ENCODE measurements at regions not wholly inside any gene's neighbourhood (a gene's known extent, or its start where the extent isn't known, plus 50 kb on each side); places are given as distances from the start of the nearest gene placed in this dataset.

- TF ChIP-seq RAD21 (CRISPR knock-in tag; IDR thresholded peaks at IDR 0.05) (no peak), ZNF143 (CRISPR knock-in tag; IDR thresholded peaks at IDR 0.05) (no peak)
Measured at GRCh38 chr14:103225476-103225875, 102.2 kb downstream of the TNFAIP2 start.

Measured in HepG2 (cell line).